ENCODE measurements at regions not wholly inside any gene's neighbourhood (a gene's known extent, or its start where the extent isn't known, plus 50 kb on each side); places are given as distances from the start of the nearest gene placed in this dataset.

DNA sequence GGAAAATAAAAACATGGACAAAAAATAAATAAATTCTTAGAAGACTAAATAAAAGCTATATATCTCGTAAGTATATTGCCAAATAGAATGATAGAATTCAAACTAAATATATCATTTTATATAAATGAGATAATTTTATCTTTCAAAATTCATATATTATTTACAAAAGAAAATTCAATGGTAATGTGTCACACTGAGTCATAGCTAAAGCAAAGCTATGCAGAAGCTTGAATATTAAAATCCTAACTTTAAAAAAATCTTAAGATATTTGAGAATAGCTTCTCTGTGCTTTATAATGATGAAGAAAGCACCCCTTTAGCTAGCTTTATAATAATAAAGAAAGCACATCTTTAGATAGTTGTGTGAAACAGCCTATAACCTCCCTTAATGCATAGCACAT, 1010.8 kb downstream of the OTOL1 start:
- Histone ChIP-seq H3K27ac (no peak overlapping the region), H3K27me3 (no peaks in the 10 kb centered on the region), H3K36me3 (no peaks in the 10 kb centered on the region), H3K4me3 (no peak overlapping the region), H3K9me3 (no peaks in the 10 kb centered on the region), H3K4me1 (no peaks in the 10 kb centered on the region)
- intact Hi-C loops (cut with DNase I; ENCODE audit: low total_unique reads) = no loop called here
- DNase-seq = no peak
- TF ChIP-seq, protein P1, sequence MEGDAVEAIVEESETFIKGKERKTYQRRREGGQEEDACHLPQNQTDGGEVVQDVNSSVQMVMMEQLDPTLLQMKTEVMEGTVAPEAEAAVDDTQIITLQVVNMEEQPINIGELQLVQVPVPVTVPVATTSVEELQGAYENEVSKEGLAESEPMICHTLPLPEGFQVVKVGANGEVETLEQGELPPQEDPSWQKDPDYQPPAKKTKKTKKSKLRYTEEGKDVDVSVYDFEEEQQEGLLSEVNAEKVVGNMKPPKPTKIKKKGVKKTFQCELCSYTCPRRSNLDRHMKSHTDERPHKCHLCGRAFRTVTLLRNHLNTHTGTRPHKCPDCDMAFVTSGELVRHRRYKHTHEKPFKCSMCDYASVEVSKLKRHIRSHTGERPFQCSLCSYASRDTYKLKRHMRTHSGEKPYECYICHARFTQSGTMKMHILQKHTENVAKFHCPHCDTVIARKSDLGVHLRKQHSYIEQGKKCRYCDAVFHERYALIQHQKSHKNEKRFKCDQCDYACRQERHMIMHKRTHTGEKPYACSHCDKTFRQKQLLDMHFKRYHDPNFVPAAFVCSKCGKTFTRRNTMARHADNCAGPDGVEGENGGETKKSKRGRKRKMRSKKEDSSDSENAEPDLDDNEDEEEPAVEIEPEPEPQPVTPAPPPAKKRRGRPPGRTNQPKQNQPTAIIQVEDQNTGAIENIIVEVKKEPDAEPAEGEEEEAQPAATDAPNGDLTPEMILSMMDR (IDR thresholded peaks at IDR 0.05) = no peak

DNA sequence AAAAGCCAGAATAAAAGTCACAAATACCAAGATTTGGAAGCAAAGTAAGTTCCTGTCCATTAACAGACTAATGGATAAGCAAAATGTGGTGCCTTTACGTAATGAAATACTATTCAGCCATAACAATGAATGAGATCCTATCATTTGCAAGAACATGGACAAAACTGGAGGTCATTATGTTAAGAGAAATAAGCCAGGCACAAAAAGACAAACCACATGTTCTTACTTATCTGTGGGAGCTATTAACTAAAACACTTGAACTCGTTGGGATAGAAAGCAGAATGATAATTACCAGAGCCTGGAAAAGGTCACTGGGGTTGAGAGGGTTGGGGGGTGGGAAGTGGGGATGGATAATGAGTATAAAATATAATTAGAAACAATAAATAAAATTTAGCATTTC, 1015.9 kb downstream of the OTOL1 start:
- no peak overlapping the region for H3K27ac ChIP-seq
- DNase-seq = no peak
- intact Hi-C loops (cut with DNase I; ENCODE audit: low total_unique reads) = no loop called here
- no peaks in the 10 kb centered on the region for H3K9me3 ChIP-seq
- no peaks in the 10 kb centered on the region for H3K27me3 ChIP-seq
- no peaks in the 10 kb centered on the region for H3K36me3 ChIP-seq
- no peak overlapping the region for H3K4me3 ChIP-seq
- H3K4me1 ChIP-seq = no peaks in the 10 kb centered on the region
- TF ChIP-seq, protein P1 (IDR thresholded peaks at IDR 0.05) = no peak

- no peaks in the 10 kb centered on the region for H3K9me3 ChIP-seq
- no peak overlapping the region for H3K27ac ChIP-seq
- no peaks in the 10 kb centered on the region for H3K27me3 ChIP-seq
- no peak overlapping the region for H3K4me3 ChIP-seq
- no peaks in the 10 kb centered on the region for H3K36me3 ChIP-seq
- TF ChIP-seq, protein P1 (IDR thresholded peaks at IDR 0.05) = no peak
- no peaks in the 10 kb centered on the region for H3K4me1 ChIP-seq
- no peak for DNase-seq
- intact Hi-C loops (cut with DNase I; ENCODE audit: low total_unique reads) = no loop called here
These were observed 1020.5 kb downstream of the OTOL1 start for GRCh38 chr3:162517110-162517509.

DNA sequence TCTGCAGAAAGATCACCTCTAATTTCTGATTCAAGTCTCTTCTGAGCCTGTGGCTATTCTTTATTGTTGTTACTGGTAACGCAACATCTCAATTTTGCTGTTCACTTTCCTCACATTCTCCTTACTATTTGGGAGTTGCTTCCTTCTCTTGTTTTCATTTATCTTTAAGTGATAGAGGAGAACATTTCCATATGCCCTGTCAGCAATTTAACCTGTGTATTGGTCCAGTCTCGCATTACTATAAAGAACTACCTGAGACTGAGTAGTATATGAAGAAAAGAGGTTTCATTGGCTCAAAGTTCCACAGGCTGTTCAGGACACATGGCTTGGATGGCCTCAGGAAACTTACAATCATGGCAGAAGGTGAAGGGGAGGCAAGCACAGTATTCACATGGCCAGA, 1025.1 kb downstream of the OTOL1 start:
- Histone ChIP-seq H3K27ac (no peak overlapping the region), H3K4me3 (no peak overlapping the region), H3K9me3 (no peaks in the 10 kb centered on the region), H3K4me1 (no peaks in the 10 kb centered on the region), H3K36me3 (no peaks in the 10 kb centered on the region), H3K27me3 (no peaks in the 10 kb centered on the region)
- TF ChIP-seq, protein P1 (IDR thresholded peaks at IDR 0.05) = no peak
- DNase-seq = no peak
- intact Hi-C loops (cut with DNase I; ENCODE audit: low total_unique reads) = no loop called here

GRCh38 chr3:162525066-162525742, 1028.6 kb downstream of the OTOL1 start:
- no peaks in the 10 kb centered on the region for H3K27me3 ChIP-seq
- H3K9me3 ChIP-seq = no peaks in the 10 kb centered on the region
- no peak overlapping the region for H3K4me3 ChIP-seq
- H3K36me3 ChIP-seq = no peaks in the 10 kb centered on the region
- H3K27ac ChIP-seq = no peak overlapping the region
- intact Hi-C loops (cut with DNase I; ENCODE audit: low total_unique reads) = no loop called here
- TF ChIP-seq, protein P1 (IDR thresholded peaks at IDR 0.05) = no peak
- no peaks in the 10 kb centered on the region for H3K4me1 ChIP-seq
- no peak for DNase-seq

GRCh38 chr3:162525771-162526170, 1029.2 kb downstream of the OTOL1 start:
- intact Hi-C loops (cut with DNase I; ENCODE audit: low total_unique reads) = no loop called here
- H3K4me3 ChIP-seq = no peak overlapping the region
- TF ChIP-seq, protein P1 (IDR thresholded peaks at IDR 0.05) = no peak
- no peaks in the 10 kb centered on the region for H3K4me1 ChIP-seq
- H3K27ac ChIP-seq = no peak overlapping the region
- no peak for DNase-seq
- H3K36me3 ChIP-seq = no peaks in the 10 kb centered on the region
- no peaks in the 10 kb centered on the region for H3K9me3 ChIP-seq
- H3K27me3 ChIP-seq = no peaks in the 10 kb centered on the region

Measured in tibial artery (tissue), 4 donors.